Endothelial cell of umbilical vein (primary cell): ENCODE measurements at regions not wholly inside any gene's neighbourhood (a gene's known extent, or its start where the extent isn't known, plus 50 kb on each side); places are given as distances from the start of the nearest gene placed in this dataset.

Experiments
- BruUV-seq: library from RNA; stranded (reverse); fragments of 400-500 nt; replicated peaks from 2 replicates; lab custom pipeline; 2021; lab: Mats Ljungman, UMichigan
- CTCF ChIA-PET: fragments of 300-600, 350-600 bp; sonication (Branson Sonifier 250); formaldehyde crosslinking; loops from one replicate; lab custom pipeline; 2021; ENCODE audit warnings: antibody characterized with exemption, inconsistent platforms; lab: Charles Lee
- POLR2A ChIA-PET: fragments of 300-600, 350-600 bp; sonication (Branson Sonifier 250); formaldehyde crosslinking; loops from one replicate; lab custom pipeline; 2021; ENCODE audit warnings: antibody characterized with exemption, inconsistent platforms; lab: Charles Lee
- DNase-seq: peaks from one replicate; pipeline ENCODE4 v3.0.0-alpha.2; 2011; ENCODE audit warnings: low read depth, low spot score
- FAIRE-seq: peaks from 2 replicates; lab custom pipeline; 2011; peaks lifted over from hg19 to GRCh38; lab: Jason Lieb, UNC
- H2AFZ ChIP-seq: 2 replicates; pipeline ENCODE4 v1.6.0; 2012; ENCODE audit warnings: low read depth, low read length, control low read depth, inconsistent platforms
- H3K27ac ChIP-seq: 2 replicates; pipeline ENCODE4 v1.5.1; 2011; ENCODE audit warnings: low read depth, mild to moderate bottlenecking, control low read depth, low read length, moderate library complexity; ENCODE audit not compliant: insufficient read depth
- H3K27me3 ChIP-seq, 2 experiments: 2 replicates each; pipeline versions ENCODE4 v1.6.0 to v1.6.1; 2011; ENCODE audit warnings: low read length in 2 of 2, mixed read lengths in 1 of 2; ENCODE audit not compliant: control insufficient read depth in 2 of 2, insufficient read depth in 2 of 2
- H3K36me3 ChIP-seq, 2 experiments: 2 replicates in 1 of 2; 3 replicates in 1 of 2; pipeline ENCODE4 v1.5.1; 2011; ENCODE audit warnings: low read length in 2 of 2, mild to moderate bottlenecking in 1 of 2, moderate library complexity in 1 of 2; ENCODE audit not compliant: control insufficient read depth in 2 of 2, insufficient read depth in 2 of 2; ENCODE audit errors: extremely low read depth in 1 of 2
- H3K4me1 ChIP-seq: 3 replicates; pipeline ENCODE4 v1.5.1; 2011; ENCODE audit warnings: mild to moderate bottlenecking, low read length; ENCODE audit not compliant: control insufficient read depth, insufficient read depth; ENCODE audit errors: extremely low read depth
- H3K4me2 ChIP-seq: 2 replicates; pipeline ENCODE4 v1.6.1; 2011; ENCODE audit warnings: low read length, control low read depth, mixed read lengths; ENCODE audit not compliant: insufficient read depth
- H3K4me3 ChIP-seq, 3 experiments: fragments of 200-600 bp in 1 of 3; sonication (generic), shearing (Covaris generic) in 1 of 3; replicated peaks in 1 of 3; 2 replicates each; pipeline ENCODE4 v1.5.1; 2011 to 2016; ENCODE audit warnings: control low read depth in 3 of 3, low read length in 3 of 3, mild to moderate bottlenecking in 2 of 3, inconsistent platforms in 1 of 3, low read depth in 1 of 3, moderate library complexity in 1 of 3; ENCODE audit not compliant: insufficient read depth in 1 of 3
- H3K79me2 ChIP-seq: 2 replicates; pipeline ENCODE4 v1.6.0; 2012; ENCODE audit warnings: low read length, inconsistent platforms; ENCODE audit not compliant: control insufficient read depth, insufficient read depth
- H3K9ac ChIP-seq: replicated peaks from 2 replicates; pipeline ENCODE3; 2011; ENCODE audit warnings: low read length, control low read depth; ENCODE audit not compliant: insufficient read depth; ENCODE audit errors: extremely low read depth
- H3K9me1 ChIP-seq: replicated peaks from 3 replicates; pipeline ENCODE4 v1.6.0; 2011; ENCODE audit warnings: mild to moderate bottlenecking, low read length; ENCODE audit not compliant: control insufficient read depth, insufficient read depth; ENCODE audit errors: extremely low read depth
- H3K9me3 ChIP-seq: replicated peaks from 2 replicates; pipeline ENCODE4 v1.5.1; 2012; ENCODE audit warnings: low read length, inconsistent platforms; ENCODE audit not compliant: control insufficient read depth, insufficient read depth
- H4K20me1 ChIP-seq: replicated peaks from 2 replicates; pipeline ENCODE3; 2011; ENCODE audit warnings: mild to moderate bottlenecking, low read length; ENCODE audit not compliant: control insufficient read depth, insufficient read depth; ENCODE audit errors: extremely low read depth
- EZH2 ChIP-seq: IDR thresholded peaks from 2 replicates; pipeline ENCODE4 v1.6.1; 2012; ENCODE audit warnings: borderline replicate concordance, low read depth, mild to moderate bottlenecking, moderate library complexity, low read length, inconsistent platforms; ENCODE audit not compliant: severe bottlenecking
- FOS ChIP-seq: IDR thresholded peaks from 2 replicates; pipeline ENCODE4 v1.6.1; 2011; ENCODE audit warnings: mild to moderate bottlenecking, low read length, moderate library complexity, borderline replicate concordance; ENCODE audit not compliant: insufficient read depth
- GATA2 ChIP-seq: IDR thresholded peaks from 2 replicates; pipeline ENCODE4 v1.7.0; 2011; ENCODE audit warnings: low read depth, mild to moderate bottlenecking, moderate library complexity, mixed read lengths, low read length; ENCODE audit not compliant: insufficient read length, insufficient read depth
- JUN ChIP-seq: IDR thresholded peaks from 2 replicates; pipeline ENCODE4 v1.6.1; 2011; ENCODE audit warnings: borderline replicate concordance, low read depth; ENCODE audit not compliant: insufficient read length, insufficient read depth
- MAX ChIP-seq: IDR thresholded peaks from 2 replicates; pipeline ENCODE4 v1.6.1; 2011; ENCODE audit not compliant: insufficient read depth, insufficient read length
- POLR2A ChIP-seq: IDR thresholded peaks from 2 replicates; pipeline ENCODE4 v1.6.1; 2012; ENCODE audit warnings: low read depth, mild to moderate bottlenecking, control low read depth, low read length
- dilution Hi-C: fragments of 300-500 bp; cut with MboI; formaldehyde crosslinking; loops from one replicate; pipeline ENCODE4 v1.15.0; 2019; ENCODE audit warnings: low sequenced_read_pairs; ENCODE audit not compliant: extremely low pct_ligation_motif_present
- intact Hi-C: fragments of 100-400 bp; cut with micrococcal nuclease; formaldehyde crosslinking; loops from one replicate; pipeline ENCODE4 v1.10.0; 2022
- TF ChIP-seq, protein P1 (sequence below), 2 donors: IDR thresholded peaks; 1 replicate in 1 of 2; 2 replicates in 1 of 2; pipeline ENCODE4 v1.5.1; 2011; ENCODE audit warnings: low read length in 2 of 2, mild to moderate bottlenecking in 2 of 2, moderate library complexity in 2 of 2, control low read depth in 1 of 2, inconsistent platforms in 1 of 2, low read depth in 1 of 2; ENCODE audit not compliant: insufficient read depth in 1 of 2; ENCODE audit errors: extremely low read depth in 1 of 2

DNA sequence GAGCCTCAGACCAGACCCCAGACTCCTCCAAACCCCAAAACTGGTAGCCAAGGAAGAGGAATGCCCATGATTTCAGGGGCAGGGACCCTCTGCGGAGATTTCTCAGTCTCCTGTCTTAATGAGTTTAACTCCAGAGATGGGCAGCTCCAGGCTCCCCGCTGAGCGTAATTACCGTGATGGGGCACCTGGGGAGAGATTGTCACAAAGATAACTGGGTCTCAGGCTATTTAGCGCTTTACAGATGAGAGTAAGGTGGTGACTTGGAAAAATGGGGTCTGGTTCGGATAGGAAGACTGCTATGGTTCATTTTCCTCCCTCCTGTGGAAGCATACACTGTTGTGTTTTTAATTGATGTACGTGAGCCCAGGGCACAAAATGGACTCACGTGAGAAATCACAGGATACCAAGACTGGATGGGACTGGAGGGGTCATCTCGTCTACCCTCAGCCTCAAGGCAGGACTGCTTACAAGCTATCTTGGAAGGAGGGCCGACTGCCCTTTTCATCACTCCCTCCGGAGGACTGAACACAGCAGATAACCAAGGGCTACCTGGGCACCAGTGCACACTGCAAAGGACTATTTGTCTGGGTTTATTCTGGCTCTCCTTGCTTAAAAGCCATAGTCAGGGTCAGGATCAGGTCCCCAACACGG, 427.8 kb downstream of the ZNF521 start:
- no TSS peak for BruUV-seq
- Histone ChIP-seq H3K4me2 (no peak overlapping the region), H3K36me3 (no peaks in the 10 kb centered on the region), H3K9ac (no peak overlapping the region), H3K9me1 (no peaks in the 10 kb centered on the region), H3K27me3 (no peaks in the 10 kb centered on the region), H4K20me1 (no peaks in the 10 kb centered on the region), H3K4me3 (no peak overlapping the region), H2AFZ (no peak overlapping the region), H3K79me2 (no peaks in the 10 kb centered on the region), H3K27ac (no peak overlapping the region), H3K4me1 (peaks cover 9% of the 10 kb centered on the region), H3K9me3 (no peaks in the 10 kb centered on the region)
- CTCF ChIA-PET, result interaction anchor here (0.6 kb wide), 1 partner anchor 100 kb away, joined by 3 read pairs; no protein-coding TSS in a partner anchor
- intact Hi-C loops, result no loop called here
- FAIRE-seq, result no peak
- DNase-seq, result no peak
- dilution Hi-C loops, result no loop called here
- POLR2A ChIA-PET, result no interaction called here
- TF ChIP-seq EZH2, result no peak
- TF ChIP-seq MAX, result no peak
- TF ChIP-seq GATA2, result no peak
- TF ChIP-seq, protein P1, sequence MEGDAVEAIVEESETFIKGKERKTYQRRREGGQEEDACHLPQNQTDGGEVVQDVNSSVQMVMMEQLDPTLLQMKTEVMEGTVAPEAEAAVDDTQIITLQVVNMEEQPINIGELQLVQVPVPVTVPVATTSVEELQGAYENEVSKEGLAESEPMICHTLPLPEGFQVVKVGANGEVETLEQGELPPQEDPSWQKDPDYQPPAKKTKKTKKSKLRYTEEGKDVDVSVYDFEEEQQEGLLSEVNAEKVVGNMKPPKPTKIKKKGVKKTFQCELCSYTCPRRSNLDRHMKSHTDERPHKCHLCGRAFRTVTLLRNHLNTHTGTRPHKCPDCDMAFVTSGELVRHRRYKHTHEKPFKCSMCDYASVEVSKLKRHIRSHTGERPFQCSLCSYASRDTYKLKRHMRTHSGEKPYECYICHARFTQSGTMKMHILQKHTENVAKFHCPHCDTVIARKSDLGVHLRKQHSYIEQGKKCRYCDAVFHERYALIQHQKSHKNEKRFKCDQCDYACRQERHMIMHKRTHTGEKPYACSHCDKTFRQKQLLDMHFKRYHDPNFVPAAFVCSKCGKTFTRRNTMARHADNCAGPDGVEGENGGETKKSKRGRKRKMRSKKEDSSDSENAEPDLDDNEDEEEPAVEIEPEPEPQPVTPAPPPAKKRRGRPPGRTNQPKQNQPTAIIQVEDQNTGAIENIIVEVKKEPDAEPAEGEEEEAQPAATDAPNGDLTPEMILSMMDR (IDR thresholded peaks at IDR 0.05; ENCODE audit: extremely low read depth in 1 of 2, insufficient read depth in 1 of 2, low read depth in 1 of 2, low read length in 2 of 2), result no peak
- TF ChIP-seq JUN, result no peak
- no peak for TF ChIP-seq FOS
- TF ChIP-seq POLR2A, result no peak
